Bronchial epithelial cell (primary cell): ENCODE measurements at regions not wholly inside any gene's neighbourhood (a gene's known extent, or its start where the extent isn't known, plus 50 kb on each side); places are given as distances from the start of the nearest gene placed in this dataset.

ENCODE experiments used
- DNase-seq: peaks from one replicate; pipeline ENCODE4 v3.0.0-alpha.2; 2010; ENCODE audit warnings: low read depth
- FAIRE-seq: peaks from 2 replicates; lab custom pipeline; 2011; peaks lifted over from hg19 to GRCh38; lab: Jason Lieb, UNC
- H3K27me3 ChIP-seq: 2 replicates; pipeline ENCODE4 v1.5.1; 2011; ENCODE audit warnings: low read length; ENCODE audit not compliant: control insufficient read depth, insufficient read depth
- H3K36me3 ChIP-seq: 2 replicates; pipeline ENCODE4 v1.5.1; 2011; ENCODE audit warnings: low read length; ENCODE audit not compliant: control insufficient read depth, insufficient read depth
- H3K4me3 ChIP-seq: 2 replicates; pipeline ENCODE4 v1.5.1; 2011; ENCODE audit warnings: mild to moderate bottlenecking, low read depth, low read length, control low read depth
- CTCF ChIP-seq: IDR thresholded peaks from 2 replicates; pipeline ENCODE4 v1.5.1; 2011; ENCODE audit warnings: mild to moderate bottlenecking, moderate library complexity, low read length, control low read depth, inconsistent platforms; ENCODE audit not compliant: insufficient read depth, severe bottlenecking

- FAIRE-seq (no peak), DNase-seq (no peak)
- H3K27me3 ChIP-seq = no peaks in the 10 kb centered on the region
- no peaks in the 10 kb centered on the region for H3K36me3 ChIP-seq
- no peak overlapping the region for H3K4me3 ChIP-seq
- TF ChIP-seq CTCF = no peak
These were observed 118.7 kb upstream of the GDF10 start for GRCh38 chr10:47181052-47181849.

GRCh38 chr10:47182934-47183703 lies 116.9 kb upstream of the GDF10 start:
- Histone ChIP-seq H3K4me3 (no peak overlapping the region), H3K36me3 (no peaks in the 10 kb centered on the region), H3K27me3 (no peaks in the 10 kb centered on the region)
- TF ChIP-seq CTCF = no peak
- FAIRE-seq (no peak), DNase-seq (no peak)

- Histone ChIP-seq H3K36me3 (no peaks in the 10 kb centered on the region), H3K4me3 (no peak overlapping the region), H3K27me3 (no peaks in the 10 kb centered on the region)
- TF ChIP-seq CTCF = no peak
- FAIRE-seq = no peak
- DNase-seq = peak; percentile 90
These were observed 116.3 kb upstream of the GDF10 start for GRCh38 chr10:47183704-47184041.

GRCh38 chr10:47184273-47184672 lies 115.7 kb upstream of the GDF10 start:
- no peak for TF ChIP-seq CTCF
- no peaks in the 10 kb centered on the region for H3K27me3 ChIP-seq
- H3K4me3 ChIP-seq = no peak overlapping the region
- DNase-seq (no peak), FAIRE-seq (no peak)
- H3K36me3 ChIP-seq = no peaks in the 10 kb centered on the region

- no peak for FAIRE-seq
- TF ChIP-seq CTCF = no peak
- Histone ChIP-seq H3K36me3 (no peaks in the 10 kb centered on the region), H3K27me3 (no peaks in the 10 kb centered on the region), H3K4me3 (no peak overlapping the region)
- no peak for DNase-seq
These were observed 115.2 kb upstream of the GDF10 start for GRCh38 chr10:47184724-47185330.
